ENCODE measurements at regions not wholly inside any gene's neighbourhood (a gene's known extent, or its start where the extent isn't known, plus 50 kb on each side); places are given as distances from the start of the nearest gene placed in this dataset.
A peak's percentile ranks its signal among the peaks of the same experiment; 100 is the strongest.

DNA sequence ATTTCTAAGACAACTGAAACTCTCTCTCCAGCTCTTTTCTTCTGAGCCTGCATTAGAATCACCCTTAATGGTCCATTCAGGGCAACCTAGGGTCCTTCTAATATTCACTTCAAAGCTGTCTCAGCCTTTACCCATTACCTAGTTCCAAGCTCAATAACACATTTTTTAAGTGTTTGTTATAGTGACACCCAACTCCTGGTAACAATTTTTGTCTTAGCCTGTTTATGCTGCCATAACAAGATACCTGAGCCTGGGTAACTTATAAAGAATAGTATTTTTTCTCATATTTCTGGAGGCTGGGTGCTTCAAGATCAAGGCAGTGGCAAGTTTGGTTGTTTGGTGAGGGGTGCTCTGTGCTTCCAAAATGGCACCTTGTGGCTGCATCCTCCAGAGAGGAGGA lies 531.5 kb upstream of the USP24 start:
- H3K27me3 Mint-ChIP-seq (ENCODE audit: insufficient read depth, unreplicated experiment): no peaks in the 10 kb centered on the region
- CTCF ChIA-PET: interaction anchor here (0.6 to 0.7 kb wide), 2 partner anchors 359 to 968 kb away, joined by 3 to 5 read pairs; no protein-coding TSS in a partner anchor
- no peak overlapping the region for H3K4me3 Mint-ChIP-seq (ENCODE audit: unreplicated experiment)
- POLR2A ChIA-PET: interaction anchor here (1.3 kb wide), 1 partner anchor 21 kb away, joined by 3 read pairs; no protein-coding TSS in a partner anchor
- H3K4me1 Mint-ChIP-seq (ENCODE audit: insufficient read depth, unreplicated experiment): peaks cover 4% of the 10 kb centered on the region
- no peak for DNase-seq (ENCODE audit: unreplicated experiment)
- no TSS peak for BruUV-seq (replicated peaks)
- no peaks in the 10 kb centered on the region for H3K36me3 Mint-ChIP-seq (ENCODE audit: insufficient read depth, unreplicated experiment)
- intact Hi-C loops (cut with micrococcal nuclease): no loop called here
- TF ChIP-seq, protein P1, sequence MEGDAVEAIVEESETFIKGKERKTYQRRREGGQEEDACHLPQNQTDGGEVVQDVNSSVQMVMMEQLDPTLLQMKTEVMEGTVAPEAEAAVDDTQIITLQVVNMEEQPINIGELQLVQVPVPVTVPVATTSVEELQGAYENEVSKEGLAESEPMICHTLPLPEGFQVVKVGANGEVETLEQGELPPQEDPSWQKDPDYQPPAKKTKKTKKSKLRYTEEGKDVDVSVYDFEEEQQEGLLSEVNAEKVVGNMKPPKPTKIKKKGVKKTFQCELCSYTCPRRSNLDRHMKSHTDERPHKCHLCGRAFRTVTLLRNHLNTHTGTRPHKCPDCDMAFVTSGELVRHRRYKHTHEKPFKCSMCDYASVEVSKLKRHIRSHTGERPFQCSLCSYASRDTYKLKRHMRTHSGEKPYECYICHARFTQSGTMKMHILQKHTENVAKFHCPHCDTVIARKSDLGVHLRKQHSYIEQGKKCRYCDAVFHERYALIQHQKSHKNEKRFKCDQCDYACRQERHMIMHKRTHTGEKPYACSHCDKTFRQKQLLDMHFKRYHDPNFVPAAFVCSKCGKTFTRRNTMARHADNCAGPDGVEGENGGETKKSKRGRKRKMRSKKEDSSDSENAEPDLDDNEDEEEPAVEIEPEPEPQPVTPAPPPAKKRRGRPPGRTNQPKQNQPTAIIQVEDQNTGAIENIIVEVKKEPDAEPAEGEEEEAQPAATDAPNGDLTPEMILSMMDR (IDR thresholded peaks at IDR 0.05; ENCODE audit: unreplicated experiment): no peak
- peaks cover 5% of the 10 kb centered on the region for H3K9me3 Mint-ChIP-seq (ENCODE audit: unreplicated experiment)
- no peak overlapping the region for H3K27ac Mint-ChIP-seq (ENCODE audit: low read depth, unreplicated experiment)

DNA sequence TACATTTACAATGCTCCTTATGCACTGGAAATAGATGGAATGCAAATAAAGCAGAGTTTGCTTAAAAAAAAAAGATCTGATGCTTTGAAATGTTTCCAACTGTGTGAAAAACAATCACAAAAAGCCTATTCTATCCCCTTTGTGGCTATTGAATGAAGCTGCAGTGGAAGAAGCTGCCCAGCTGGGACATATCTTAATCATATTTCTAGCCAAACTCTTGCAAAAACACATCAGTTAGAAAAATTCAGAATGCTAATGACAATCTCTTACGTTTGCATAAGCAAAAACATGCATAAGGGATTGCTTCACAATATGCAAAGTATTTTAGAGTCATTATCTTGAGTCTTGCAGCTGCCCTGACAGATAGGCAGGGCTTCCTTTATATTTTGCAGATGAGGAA lies 526.4 kb upstream of the USP24 start:
- no TSS peak for BruUV-seq (replicated peaks)
- no peak overlapping the region for H3K4me3 Mint-ChIP-seq (ENCODE audit: unreplicated experiment)
- no peaks in the 10 kb centered on the region for H3K27me3 Mint-ChIP-seq (ENCODE audit: insufficient read depth, unreplicated experiment)
- POLR2A ChIA-PET: no interaction called here
- no peak for DNase-seq (ENCODE audit: unreplicated experiment)
- no peak overlapping the region for H3K27ac Mint-ChIP-seq (ENCODE audit: low read depth, unreplicated experiment)
- no peaks in the 10 kb centered on the region for H3K4me1 Mint-ChIP-seq (ENCODE audit: insufficient read depth, unreplicated experiment)
- CTCF ChIA-PET: no interaction called here
- intact Hi-C loops (cut with micrococcal nuclease): no loop called here
- peaks cover 11% of the 10 kb centered on the region for H3K9me3 Mint-ChIP-seq (ENCODE audit: unreplicated experiment)
- H3K36me3 Mint-ChIP-seq (ENCODE audit: insufficient read depth, unreplicated experiment): no peaks in the 10 kb centered on the region
- TF ChIP-seq, protein P1 (IDR thresholded peaks at IDR 0.05; ENCODE audit: unreplicated experiment): no peak

DNA sequence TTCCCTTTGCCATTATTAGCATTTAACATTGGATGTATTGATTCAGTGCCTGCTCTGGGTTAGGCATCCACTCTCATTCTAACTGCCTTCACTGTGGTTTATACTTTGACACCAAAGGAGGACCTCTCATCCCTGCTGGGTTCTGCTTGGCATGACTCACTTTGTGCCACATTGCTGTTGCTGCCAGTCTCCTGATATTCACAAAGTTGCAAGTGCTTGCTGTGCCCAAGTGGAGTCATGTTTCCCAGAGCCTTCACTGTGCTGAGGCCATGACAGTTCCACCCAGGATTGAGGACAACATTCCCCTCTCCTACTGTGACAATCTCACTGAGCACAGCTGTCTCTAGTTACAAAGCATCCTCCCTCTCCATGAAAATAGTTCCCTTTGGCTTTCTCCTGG lies 519.9 kb upstream of the USP24 start:
- intact Hi-C loops (cut with micrococcal nuclease): no loop called here
- Mint-ChIP-seq H3K27ac (ENCODE audit: low read depth, unreplicated experiment) (no peak overlapping the region), H3K9me3 (ENCODE audit: unreplicated experiment) (no peaks in the 10 kb centered on the region), H3K4me3 (ENCODE audit: unreplicated experiment) (no peak overlapping the region), H3K27me3 (ENCODE audit: insufficient read depth, unreplicated experiment) (no peaks in the 10 kb centered on the region), H3K4me1 (ENCODE audit: insufficient read depth, unreplicated experiment) (no peaks in the 10 kb centered on the region), H3K36me3 (ENCODE audit: insufficient read depth, unreplicated experiment) (no peaks in the 10 kb centered on the region)
- CTCF ChIA-PET: no interaction called here
- POLR2A ChIA-PET: no interaction called here
- BruUV-seq (replicated peaks): no TSS peak
- TF ChIP-seq, protein P1 (IDR thresholded peaks at IDR 0.05; ENCODE audit: unreplicated experiment): no peak
- DNase-seq (ENCODE audit: unreplicated experiment): peak; percentile 19

DNA sequence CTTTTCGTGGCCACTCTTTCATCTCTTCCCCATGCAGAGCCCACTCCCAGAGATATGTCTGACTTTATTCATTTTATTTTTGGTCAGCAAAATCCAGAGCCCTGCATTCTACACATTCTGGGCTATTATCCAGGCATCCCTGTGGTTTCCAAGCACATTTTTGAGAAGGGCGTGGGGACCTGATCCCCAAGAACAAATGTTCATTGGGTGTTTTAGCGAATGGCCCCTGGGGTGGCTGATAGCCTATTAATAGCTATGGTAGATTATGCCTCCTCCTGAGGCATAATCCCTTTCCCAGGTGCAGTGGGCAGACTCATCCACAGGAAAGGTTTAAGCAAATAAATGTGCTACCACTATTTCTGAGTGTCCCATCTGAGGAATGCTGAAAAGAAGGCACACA lies 511.8 kb upstream of the USP24 start:
- peak overlapping the region; percentile 11 for H3K27ac Mint-ChIP-seq (ENCODE audit: low read depth, unreplicated experiment)
- peak overlapping the region; percentile 30 for H3K4me3 Mint-ChIP-seq (ENCODE audit: unreplicated experiment)
- no TSS peak for BruUV-seq (replicated peaks)
- intact Hi-C loops (cut with micrococcal nuclease): loop anchor here (1.0 to 10.0 kb wide), 2 partner anchors 8 to 98 kb away; no protein-coding TSS in a partner anchor
- H3K36me3 Mint-ChIP-seq (ENCODE audit: insufficient read depth, unreplicated experiment): no peaks in the 10 kb centered on the region
- ChIA-PET POLR2A (interaction anchor here (0.7 to 1.6 kb wide), 4 partner anchors 8 to 95 kb away, joined by 3 to 6 read pairs (median 4); no protein-coding TSS in a partner anchor), CTCF (interaction anchor here (0.6 kb wide), 1 partner anchor 37 kb away, joined by 3 read pairs; no protein-coding TSS in a partner anchor)
- no peaks in the 10 kb centered on the region for H3K27me3 Mint-ChIP-seq (ENCODE audit: insufficient read depth, unreplicated experiment)
- TF ChIP-seq, protein P1 (IDR thresholded peaks at IDR 0.05; ENCODE audit: unreplicated experiment): no peak
- peaks cover 36% of the 10 kb centered on the region for H3K4me1 Mint-ChIP-seq (ENCODE audit: insufficient read depth, unreplicated experiment)
- DNase-seq (ENCODE audit: unreplicated experiment): peak; percentile 71
- no peaks in the 10 kb centered on the region for H3K9me3 Mint-ChIP-seq (ENCODE audit: unreplicated experiment)

Data from MCF 10A (cell line).